Inflammatory macrophage (primary cell): ENCODE measurements at regions not wholly inside any gene's neighbourhood (a gene's known extent, or its start where the extent isn't known, plus 50 kb on each side); places are given as distances from the start of the nearest gene placed in this dataset.
"Not testable (repeated sequence)": the region's sequence is repeated elsewhere in the genome, so short reads cannot be mapped to it uniquely, and the experiment has no call there.

Experiments
- DNase-seq, 2 donors: peaks; one replicate each; pipeline ENCODE4 v3.0.0-alpha.2; 2020 to 2022

DNA sequence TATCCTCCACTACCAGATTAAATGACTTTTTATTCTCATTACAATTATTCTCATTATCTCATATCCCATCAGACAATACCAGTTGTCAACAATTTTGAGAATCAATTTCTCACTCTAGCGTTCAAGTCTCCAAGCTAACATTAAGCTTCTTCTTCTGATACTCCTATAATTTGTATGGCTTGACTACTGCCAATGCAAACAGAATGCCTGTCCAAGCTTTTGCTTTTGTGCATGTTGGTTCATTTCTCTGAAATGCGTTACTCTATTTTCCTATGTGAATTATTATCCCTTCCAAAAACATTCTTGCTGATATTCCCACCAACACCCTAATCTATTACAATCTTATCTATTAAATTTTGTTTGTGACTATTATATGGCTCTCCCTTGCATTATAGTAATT is 1602.3 kb downstream of the C4orf33 start:
- no peak for DNase-seq

DNA sequence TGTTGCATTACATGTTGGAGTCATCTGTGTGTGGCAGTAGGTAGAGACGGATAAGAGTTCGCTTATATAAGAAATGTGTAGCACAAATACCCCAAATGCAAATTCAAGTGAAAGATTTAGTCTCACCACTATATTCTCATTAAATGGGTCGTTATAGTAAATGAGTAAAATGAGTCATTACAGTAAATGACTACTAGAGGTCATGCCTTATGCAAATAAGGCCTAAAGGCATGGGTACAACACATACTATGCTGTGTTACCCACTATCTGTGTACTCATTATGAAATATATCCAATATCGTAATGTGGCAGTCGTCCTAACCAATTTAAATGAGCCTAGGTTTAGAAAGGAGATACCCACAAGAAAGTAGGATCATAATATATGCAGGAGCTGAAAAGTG is 1603.1 kb downstream of the C4orf33 start:
- DNase-seq: no peak

DNA sequence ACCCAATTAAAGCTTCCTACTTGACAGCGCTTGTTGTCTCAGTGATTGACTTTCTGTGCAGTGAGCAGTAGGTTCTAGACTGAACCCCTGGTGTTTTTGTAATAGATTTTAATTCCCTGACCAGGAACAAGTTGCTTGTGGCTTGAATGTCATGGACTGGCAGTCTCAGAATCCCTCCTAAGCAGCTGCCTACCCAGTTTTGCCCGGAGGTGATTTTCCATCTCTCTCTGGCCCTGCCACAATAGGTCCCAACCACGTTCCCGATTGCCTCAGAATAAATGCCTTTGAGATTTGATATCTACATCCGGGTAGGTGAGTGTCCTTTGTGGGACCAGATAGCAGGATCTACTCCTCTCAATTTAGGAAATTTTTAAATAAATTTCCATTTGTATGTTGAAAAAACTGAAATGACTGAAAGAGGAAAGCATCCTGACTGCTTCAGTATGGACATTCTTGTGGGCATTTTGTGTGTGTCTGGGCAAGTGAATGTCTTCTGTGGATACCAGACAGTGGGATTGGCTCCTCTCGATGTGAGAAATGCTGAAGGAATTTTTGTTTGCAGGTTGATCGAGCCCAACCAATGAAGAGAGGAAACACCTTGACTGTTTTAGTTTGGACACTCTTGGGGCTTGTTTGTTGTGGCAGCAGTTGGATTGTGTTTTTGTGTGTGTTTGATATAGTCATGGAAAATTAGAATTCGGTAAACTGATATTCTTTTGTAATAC is 1607.4 kb downstream of the C4orf33 start:
- DNase-seq: no peak

DNA sequence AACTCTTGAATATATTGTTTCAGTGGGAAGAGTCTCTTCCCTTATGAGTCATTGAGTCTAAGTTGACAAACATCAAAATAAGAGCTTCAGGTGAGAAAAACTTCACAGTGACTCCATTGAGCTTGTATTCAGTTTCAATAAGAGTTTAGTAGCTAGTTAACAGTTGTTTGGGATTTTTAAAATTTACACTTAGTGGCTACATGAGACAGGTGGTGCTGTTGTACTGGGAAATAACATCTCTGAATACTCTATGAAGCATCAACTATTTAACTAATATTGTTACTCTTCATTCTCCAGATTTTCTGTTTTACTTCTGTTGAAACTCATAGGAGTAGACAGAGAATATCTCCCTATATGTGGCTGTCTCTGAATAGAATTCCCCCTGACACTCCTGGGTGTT is 1609.1 kb downstream of the C4orf33 start:
- no peak for DNase-seq

DNA sequence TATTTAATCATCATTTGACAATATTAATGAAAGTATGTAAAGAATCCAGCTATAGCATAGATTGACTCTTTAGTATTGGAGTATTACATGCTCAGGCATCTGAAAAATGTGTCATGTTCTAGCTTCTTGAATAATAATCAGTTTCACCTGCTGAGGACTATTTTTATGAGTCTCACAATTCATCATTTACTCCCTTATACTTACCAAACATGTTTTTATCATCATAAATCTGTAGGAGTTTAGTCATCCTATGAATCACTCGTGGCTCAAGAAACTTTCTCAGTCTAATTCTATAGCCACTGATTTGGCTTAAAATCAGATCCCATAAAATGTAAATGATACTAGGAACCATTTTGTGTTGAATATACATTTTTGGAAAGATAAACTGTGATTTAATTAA is 1616.1 kb downstream of the C4orf33 start:
- no peak for DNase-seq

DNA sequence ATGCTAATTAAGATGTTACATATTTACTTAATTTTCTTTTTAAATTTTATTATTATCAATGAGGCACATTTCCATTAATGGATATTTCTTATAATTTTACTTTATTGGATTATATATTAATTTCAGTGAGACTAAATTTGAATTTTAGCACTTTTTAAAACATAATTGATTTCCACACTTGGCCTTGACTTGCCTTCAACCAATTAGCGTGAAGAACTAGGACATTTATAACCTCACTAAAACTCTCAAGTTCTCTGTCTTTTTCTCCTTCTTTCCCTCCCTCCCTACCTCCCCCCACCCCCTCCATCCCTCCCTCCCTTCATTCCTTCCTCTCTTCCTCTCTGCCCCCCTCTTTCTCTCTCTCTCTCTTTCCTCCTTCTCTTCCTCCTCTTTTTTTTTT is 1618.1 kb downstream of the C4orf33 start:
- no peak for DNase-seq

DNA sequence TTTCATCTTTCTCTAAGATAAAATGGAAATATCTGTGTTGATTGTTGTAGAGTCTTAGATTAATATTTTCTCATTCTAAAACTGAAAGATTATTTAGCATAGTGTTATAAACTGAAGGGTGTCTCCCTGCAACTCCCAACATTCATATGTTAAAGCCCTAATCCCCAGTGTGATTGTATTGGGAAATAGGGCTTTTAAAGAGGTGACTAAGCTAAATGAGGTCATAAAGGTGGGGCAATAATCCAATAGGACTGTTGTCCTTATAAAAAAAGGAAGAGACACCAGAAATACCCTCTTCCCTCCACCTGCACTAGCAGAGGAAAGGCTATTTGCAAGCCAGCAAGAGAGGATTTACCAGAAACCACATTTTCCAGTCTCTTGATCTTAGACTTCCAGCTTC is 1626.4 kb downstream of the C4orf33 start:
- DNase-seq: no peak

DNA sequence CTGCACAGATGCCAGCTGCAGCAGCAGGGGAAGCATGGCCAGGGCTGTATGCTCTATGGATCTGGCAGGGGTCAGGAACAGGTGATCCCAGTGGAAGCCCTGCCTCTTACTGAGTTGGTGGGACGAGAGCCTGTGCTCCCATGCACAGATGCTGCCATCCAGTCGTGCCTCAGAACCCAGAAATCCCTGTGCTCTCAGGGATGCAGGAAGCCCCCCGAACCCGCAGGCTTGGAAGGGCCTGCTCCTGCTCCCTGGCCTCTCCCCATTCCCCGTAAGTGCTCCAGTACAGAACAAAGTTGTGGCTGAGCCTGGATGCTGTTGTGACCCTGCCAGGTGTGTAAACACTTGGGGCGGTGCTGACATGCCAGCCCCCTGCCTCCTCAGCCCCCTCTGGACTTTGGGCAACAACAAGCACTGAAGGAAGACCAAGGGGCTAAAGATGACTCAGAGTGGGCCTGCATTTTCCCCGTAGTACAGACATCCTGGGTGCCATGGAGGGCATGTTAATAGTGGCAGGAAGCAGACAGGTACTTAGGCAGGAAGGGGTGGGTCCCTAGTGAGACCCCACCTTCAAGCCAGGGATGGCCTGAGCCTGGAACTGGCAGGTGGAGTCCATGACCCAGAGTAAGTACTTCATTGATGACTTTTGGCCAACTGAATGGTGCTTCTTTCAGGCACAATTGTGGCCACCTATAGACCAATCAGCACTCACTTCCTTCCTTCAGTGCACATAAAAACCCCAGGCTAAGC is 1640.7 kb downstream of the C4orf33 start:
- DNase-seq: no peak

DNA sequence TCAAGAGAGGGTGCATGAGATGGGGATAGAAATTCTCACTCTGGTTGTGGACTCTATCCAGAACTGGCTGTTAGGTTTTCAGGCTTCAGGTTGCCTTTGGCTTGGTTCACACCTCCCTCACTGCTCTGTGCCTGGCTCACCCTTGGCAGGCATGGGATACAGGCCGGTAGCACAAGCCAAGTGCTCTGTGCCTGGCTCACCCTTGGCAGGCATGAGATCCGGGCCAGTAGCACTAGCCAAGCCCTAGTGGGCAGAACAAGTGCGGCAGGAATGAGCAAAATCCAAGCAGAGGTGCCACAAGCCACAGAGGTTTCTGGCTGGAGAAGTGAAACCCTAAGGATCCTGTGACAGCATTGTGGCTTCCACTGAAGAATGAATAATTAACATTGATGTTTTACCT is 1642.3 kb downstream of the C4orf33 start:
- DNase-seq: no peak

DNA sequence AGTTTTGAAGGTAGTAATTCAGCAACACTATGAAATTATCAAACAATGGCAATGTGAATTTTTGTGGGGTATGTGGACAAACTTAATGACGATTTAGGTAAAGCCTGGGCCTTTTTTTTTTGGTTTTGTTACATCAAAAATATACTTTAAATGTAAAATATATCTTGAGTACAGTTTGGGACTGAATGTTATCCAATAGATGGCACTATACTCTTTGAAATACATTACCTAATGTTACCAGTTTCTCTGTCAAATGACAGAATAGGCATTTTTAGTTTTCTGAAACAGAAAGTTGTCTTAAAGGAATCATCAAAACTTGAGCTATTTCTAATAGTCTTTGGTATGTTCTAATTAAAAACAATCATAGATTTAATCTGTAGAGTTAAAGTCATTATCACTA is 1651.9 kb downstream of the C4orf33 start:
- DNase-seq: no peak

DNA sequence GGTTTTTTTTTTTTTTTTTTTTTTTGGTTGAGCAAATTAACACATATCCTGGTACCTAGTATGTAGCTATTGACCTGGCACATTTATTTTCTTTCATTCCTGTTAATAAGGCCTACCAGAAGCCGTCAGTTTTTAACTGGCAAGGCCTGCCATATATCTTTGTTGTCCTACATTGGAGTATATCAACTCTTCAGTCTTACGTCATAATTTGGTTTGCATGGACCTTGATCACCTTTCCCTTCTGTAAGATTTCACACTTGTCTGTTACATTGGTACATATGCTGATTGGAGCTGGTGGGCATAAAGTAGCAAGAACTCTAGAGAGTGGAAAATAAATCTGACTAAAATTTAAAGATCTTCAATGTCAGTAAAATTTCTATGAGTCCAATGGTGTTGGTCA is 1658.0 kb downstream of the C4orf33 start:
- DNase-seq: no peak

DNA sequence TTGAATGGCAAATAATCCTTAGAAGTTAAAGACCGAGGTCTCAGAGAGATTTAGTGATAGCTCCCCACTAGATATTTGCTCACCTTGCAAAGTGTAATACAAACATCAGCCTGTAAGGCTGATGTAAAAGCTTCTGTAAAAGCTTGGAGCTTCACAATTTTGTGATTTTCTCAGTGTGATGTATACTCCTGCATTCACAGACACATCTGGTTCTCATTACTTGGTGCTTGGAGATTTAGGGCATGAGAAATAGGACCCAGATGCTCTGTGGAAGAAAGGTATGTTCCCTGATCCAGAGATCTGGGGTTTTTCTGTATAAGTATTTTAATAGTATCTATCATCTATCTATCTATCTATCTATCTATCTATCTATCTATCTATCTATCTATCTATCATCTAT is 1664.3 kb downstream of the C4orf33 start:
- no peak for DNase-seq

DNA sequence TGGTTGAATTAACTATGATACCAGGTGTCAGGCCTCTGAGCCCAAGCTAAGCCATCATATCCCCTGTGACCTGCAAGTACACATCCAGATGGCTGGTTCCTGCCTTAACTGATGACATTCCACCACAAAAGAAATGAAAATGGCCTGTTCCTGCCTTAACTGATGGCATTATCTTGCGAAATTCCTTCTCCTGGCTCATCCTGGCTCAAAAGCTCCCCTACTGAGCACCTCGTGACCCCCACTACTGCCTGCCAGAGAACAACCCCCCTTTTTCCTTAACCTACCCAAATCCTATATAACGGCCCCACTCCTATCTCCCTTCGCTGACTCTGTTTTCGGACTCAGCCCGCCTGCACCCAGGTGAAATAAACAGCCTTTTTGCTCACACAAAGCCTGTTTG is 1671.4 kb downstream of the C4orf33 start:
- DNase-seq: not testable (repeated sequence)

DNA sequence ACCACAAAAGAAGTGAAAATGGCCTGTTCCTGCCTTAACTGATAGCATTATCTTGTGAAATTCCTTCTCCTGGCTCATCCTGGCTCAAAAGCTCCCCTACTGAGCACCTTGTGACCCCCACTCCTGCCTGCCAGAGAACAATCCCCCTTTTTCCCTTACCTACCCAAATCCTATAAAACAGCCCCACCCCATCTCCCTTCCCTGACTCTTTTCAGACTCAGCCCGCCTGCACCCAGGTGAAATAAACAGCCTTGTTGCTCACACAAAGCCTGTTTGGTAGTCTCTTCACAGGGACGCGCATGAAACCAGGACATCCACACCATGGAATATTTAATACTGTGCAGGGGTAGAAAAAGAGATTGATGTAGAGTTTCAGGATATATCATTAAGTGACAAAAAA is 1677.0 kb downstream of the C4orf33 start:
- DNase-seq: not testable (repeated sequence)

DNA sequence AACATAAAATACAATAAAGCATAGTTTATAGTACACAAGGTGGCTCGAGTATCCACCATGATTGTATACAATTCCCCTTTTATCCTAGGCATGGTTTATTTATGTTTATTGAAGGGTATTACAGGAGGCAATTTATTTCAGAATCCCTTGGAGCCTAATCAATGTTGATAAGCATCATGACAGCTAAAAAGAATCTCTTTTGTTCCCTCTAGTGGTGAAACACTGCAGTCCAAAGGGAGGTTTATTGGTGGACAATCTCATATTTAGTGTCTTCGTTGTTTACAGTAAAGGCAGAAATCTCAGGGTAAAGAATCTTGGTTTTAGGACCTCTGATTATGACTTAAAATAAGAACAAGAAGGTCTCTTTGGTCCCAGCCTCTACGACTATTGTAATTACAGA is 1712.5 kb downstream of the C4orf33 start:
- DNase-seq: no peak

DNA sequence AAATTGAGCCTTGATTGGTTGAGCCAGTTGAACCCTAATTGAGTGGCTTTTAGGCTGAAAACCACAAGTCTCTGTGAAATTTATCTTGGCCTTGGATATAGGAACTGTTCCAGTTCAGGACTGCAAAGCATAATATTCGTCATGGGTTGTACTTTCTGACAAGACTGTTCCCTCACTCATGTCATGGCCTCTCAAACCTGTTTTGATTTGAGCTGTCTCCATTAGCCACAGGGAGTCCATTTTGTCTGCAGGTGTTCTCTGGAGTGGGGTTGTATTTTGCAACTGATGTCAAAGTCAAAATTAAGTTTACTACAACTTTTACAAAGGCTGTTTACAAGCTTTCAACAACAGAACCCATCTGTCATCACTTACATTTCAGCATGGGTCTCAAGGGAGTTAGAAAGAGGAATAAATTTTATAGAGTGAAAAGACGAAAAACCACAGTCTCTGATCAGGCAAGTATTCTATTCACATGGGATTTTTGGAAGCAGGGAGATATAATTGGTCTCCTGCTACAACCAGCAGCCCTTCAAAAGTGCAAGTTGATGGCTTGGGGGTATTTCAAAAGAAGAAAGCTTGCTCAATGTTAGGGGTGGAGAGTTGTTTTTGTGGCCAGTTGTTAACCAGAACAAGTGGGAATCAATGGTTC is 1716.3 kb downstream of the C4orf33 start:
- no peak for DNase-seq

DNA sequence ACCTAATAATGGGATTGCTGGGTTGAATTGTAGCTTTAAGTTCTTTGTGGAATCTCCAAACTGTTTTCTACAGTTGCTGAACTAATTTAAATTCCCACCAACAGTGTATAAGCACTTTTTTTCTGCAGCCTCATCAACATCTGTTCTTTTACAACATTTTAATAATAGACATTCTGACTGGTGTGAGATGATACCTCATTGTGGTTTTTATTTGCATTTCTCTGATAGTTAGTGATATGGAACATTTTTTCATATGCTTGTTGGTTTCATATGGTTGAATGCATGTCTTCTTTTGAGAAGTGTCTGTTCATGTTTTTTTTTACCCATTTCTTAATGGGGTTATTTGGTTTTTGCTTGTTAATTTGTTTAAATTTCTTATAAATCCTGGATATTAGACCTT is 1718.9 kb downstream of the C4orf33 start:
- DNase-seq: no peak

DNA sequence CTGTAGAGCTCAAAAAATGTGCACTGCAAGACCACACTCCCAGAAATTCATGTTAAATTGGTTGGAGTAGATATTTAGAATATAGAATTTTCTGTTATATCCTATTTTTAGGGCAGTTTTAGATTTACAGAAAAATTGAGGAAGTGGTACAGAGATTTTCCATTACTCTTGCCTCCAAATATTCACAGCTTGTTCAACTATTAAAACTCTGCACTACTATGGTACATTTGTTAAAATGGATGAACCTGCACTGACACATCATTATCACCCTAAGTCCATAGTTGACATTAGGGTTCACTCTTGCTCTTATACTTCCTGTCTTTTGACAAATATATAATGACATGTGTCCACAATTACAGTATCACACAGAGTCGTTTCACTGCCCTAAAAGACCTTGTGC is 1724.5 kb downstream of the C4orf33 start:
- DNase-seq: no peak

DNA sequence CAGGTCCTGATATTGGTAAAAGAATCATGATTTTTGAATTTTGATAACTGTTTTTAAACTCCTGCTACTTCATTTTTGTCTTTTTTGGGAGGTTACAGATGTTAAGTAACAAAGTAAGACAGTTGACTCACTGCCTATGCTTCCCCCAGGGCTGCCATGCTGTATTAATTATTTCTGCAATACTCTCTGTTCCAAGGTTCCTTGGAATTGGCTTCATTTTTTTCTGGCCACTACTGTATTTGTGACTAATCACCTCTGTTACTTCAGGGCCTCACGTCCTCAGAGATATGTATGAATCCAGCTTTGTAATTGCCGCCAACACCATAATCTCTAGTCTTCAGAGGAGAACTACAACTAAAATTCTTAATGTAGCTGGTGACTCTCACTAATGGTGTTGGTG is 1729.3 kb downstream of the C4orf33 start:
- no peak for DNase-seq

DNA sequence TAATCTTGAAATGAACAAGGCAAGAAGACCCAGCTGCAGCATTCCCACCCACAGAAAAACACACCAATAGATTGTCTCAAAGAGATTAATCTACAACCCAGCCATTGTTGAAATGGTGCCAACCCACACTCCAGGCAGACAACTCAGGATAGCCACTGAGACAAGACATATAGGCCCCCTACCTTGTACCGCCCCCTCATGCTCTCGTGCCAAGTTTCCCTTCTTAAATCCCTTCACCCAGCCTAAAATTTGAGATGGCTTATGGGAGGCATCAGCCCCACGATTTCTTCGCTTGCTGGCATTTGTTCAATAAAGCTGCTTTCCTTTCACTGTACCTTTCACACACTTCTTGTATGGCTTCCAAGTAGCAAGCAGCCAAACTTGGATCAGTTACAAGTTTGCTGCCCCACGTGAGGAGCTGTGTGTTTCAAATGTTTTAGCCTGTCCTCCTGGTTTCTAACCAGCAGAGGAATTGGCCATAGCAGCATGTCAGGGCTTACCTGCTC is 1754.1 kb downstream of the C4orf33 start:
- no peak for DNase-seq

DNA sequence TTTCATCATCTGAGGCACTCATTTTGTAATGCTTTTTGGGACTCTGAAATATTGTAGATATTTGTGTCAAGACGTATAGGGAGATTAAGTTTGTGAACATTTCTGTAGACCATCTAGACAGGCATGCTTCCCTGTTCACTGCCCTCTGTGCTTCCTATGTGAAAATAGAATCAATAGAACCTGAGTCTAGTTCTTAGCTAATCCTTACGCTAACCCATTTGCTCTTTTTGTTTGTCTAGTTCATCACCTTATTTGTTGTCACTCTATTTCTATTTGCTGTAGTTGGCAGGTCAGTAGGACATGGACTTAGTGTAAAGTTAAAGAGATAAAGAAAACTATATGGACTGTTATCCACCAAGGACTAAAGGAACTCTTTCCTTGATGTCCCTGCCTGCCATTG is 1755.2 kb downstream of the C4orf33 start:
- no peak for DNase-seq

DNA sequence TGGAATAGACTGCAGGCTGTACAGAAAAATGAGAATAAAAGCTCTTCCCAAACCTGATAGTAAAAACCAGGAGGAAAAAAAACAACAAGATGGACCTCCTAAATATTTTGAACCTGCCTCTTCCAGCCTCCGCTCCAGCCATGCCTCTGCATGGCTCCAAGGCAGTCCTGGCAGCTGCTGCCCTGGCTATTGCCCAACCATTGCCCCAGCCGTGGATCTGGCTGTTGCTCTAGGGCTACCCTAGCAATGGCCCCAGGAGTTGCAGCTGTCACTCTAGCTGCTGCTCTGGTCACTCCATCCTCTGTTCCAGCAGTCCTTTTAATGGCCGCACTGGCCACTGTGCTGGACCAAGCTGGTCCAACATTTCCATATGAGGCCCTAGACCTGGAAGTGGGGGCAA is 1756.0 kb downstream of the C4orf33 start:
- DNase-seq: no peak

DNA sequence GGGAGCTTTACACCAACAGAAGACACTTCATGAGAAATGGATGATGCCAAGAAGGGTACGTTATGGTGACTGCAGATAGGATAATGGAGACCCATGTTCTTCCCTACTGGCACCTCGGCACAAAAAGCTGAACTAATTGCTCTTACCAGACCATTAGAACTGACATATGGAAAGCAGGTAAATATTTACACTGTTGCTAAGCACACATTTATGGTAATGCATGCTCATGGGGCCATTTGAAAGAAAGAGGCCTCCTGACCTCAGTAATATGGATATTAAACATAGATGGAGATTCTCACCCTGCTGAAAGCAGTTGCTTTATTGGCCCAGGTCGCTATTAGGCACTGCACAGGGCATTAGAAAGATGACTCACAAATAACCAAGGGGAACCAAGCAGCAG is 1759.6 kb downstream of the C4orf33 start:
- no peak for DNase-seq

DNA sequence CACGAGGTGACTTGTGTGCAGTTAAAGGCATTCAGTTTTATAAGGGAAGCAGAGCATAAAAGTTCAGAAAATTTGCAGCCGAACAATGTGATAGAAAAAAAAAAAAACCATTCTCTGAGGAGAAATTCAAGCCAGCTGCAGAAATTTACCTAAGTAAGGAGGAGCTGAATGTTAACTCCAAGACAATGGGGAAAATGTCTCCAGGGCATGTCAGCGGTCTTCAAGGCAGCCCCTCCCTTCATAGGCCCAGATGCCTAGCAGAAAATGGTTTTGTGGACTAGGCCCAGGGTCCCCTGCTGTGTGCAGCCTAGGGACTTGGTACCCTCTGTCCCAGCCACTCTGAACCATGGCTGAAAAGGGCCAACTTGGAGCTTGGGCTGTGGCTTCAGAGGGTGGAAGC is 1764.0 kb downstream of the C4orf33 start:
- DNase-seq: no peak
